ENCODE measurements at regions not wholly inside any gene's neighbourhood (a gene's known extent, or its start where the extent isn't known, plus 50 kb on each side); places are given as distances from the start of the nearest gene placed in this dataset.
"Not testable (repeated sequence)": the region's sequence is repeated elsewhere in the genome, so short reads cannot be mapped to it uniquely, and the experiment has no call there.

DNA sequence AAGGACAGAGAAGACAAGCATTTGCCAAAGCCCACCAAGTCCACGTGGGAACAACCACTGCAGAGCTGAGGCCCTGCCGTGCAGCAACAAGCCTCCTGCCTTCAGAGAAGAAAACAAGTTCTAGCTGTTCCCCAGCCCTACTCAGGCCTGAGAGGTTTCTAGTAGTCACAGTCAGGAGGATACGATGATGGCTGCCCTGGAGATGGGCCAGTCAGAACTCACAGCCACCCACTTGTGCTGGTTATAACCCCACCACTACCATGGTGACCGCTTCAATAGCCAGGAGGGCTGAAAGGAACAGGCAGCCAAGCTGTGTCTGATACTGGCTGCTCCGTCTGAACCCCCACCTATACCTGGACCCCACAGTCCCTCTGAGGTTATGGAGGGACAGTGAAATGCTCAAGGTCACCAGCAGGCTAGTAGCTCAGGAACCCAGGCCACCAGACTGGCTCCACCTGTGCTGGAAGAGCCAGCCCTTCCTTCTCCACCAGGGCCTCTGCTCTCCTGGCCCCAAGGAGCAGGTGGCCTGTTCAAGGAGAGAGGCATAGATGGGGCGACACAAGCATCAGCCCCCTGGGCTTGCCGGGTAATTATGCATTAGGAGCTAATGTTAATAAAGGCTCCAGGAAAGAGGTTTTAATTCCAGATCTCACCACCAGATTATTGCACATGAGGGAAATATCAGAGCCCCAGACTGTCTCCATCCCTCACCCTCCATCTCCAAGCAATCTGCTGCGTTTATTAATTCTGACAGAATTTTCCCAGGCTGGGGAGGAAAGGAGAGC, 125.8 kb upstream of the PCBD1 start:
- TF ChIP-seq EP300 (IDR thresholded peaks at IDR 0.05) = no peak
- no peak for TF ChIP-seq POLR2A (IDR thresholded peaks at IDR 0.05)
- TF ChIP-seq, protein P1, sequence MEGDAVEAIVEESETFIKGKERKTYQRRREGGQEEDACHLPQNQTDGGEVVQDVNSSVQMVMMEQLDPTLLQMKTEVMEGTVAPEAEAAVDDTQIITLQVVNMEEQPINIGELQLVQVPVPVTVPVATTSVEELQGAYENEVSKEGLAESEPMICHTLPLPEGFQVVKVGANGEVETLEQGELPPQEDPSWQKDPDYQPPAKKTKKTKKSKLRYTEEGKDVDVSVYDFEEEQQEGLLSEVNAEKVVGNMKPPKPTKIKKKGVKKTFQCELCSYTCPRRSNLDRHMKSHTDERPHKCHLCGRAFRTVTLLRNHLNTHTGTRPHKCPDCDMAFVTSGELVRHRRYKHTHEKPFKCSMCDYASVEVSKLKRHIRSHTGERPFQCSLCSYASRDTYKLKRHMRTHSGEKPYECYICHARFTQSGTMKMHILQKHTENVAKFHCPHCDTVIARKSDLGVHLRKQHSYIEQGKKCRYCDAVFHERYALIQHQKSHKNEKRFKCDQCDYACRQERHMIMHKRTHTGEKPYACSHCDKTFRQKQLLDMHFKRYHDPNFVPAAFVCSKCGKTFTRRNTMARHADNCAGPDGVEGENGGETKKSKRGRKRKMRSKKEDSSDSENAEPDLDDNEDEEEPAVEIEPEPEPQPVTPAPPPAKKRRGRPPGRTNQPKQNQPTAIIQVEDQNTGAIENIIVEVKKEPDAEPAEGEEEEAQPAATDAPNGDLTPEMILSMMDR (IDR thresholded peaks at IDR 0.05) = no peak
- DNase-seq = no peak
- WGBS, 3 donors = 57 to 61% (median 59%) methylated on average over 8 of the region's 8 CpGs
- H3K27ac ChIP-seq = no peak overlapping the region
- no peaks in the 10 kb centered on the region for H3K36me3 ChIP-seq
- no peak overlapping the region for H3K4me3 ChIP-seq
- H3K27me3 ChIP-seq = no peaks in the 10 kb centered on the region
- intact Hi-C loops (cut with DNase I) = no loop called here
- H3K9me3 ChIP-seq = no peaks in the 10 kb centered on the region
- no peaks in the 10 kb centered on the region for H3K4me1 ChIP-seq (ENCODE audit: insufficient read depth)

DNA sequence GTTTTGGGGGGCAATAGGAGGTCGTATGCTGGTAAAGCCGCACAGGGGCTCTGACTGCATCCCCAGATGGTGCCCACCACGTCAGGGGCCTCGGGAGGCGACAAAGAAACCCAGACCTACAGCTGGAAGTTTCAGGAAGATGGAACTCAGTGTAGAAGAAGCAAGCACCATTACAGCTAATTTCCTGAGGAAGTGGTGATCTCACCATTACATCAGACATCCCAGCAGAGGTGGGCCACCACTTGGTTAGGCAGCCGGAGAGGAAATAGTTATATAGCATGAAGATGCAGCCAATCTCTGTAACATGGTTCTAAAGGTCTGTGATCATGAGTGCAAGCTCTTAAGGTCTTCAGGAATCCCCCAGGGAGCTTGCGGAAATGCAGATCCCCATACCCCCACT, 127.3 kb upstream of the PCBD1 start:
- H3K9me3 ChIP-seq = no peaks in the 10 kb centered on the region
- no peak for DNase-seq
- no peak overlapping the region for H3K4me3 ChIP-seq
- TF ChIP-seq, protein P1 (IDR thresholded peaks at IDR 0.05) = no peak
- TF ChIP-seq EP300 (IDR thresholded peaks at IDR 0.05) (no peak), POLR2A (IDR thresholded peaks at IDR 0.05) (no peak)
- WGBS, 3 donors = 78 to 82% (median 79%) methylated on average over 7 of the region's 7 CpGs
- no peak overlapping the region for H3K27ac ChIP-seq
- H3K36me3 ChIP-seq = no peaks in the 10 kb centered on the region
- H3K4me1 ChIP-seq (ENCODE audit: insufficient read depth) = no peaks in the 10 kb centered on the region
- intact Hi-C loops (cut with DNase I) = no loop called here
- no peaks in the 10 kb centered on the region for H3K27me3 ChIP-seq

DNA sequence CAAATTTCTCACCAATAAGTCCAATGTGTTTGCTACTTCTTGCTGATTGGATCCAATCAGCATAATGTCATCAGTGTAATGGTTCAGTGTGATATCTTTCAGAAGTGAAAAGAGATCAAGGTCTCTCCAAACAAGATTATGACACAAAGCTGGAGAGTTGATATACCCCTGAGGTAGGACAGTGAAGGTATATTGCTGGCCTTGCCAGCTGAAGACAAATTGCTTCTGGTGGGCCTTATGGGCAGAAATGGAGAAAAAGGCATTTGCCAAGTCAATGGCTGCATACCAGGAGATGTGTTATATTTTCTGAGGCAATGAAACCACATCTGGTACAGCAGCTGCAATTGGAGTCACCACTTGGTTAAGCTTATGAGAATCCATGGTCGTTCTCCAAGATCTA, 131.7 kb upstream of the PCBD1 start:
- H3K27ac ChIP-seq; H3K9me3 ChIP-seq; H3K4me3 ChIP-seq; H3K4me1 ChIP-seq (ENCODE audit: insufficient read depth); H3K27me3 ChIP-seq; DNase-seq; intact Hi-C loops (cut with DNase I); H3K36me3 ChIP-seq: not testable (repeated sequence)
- 88 to 94% (median 89%) methylated on average over 1 of the region's 1 CpG for WGBS, 3 donors

DNA sequence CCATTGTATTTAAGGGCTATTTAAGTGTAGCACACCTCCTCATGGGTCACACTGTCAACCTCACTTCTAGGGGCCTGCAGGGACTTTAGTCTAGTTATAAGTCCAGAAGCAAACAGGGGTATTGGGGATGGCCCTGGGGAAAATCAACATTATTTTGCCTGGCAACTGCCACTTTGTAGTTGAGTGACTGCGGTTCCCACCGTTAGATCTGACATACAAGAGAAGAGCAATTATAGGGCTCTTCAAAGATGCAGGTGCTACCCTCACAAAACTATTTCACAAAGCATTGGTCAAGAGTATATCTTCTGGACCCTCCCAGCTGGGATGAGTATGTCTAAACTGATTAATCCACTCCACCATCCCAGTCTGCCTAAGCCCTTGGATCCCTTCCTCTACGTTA, 133.0 kb upstream of the PCBD1 start:
- Histone ChIP-seq H3K27me3 (no peaks in the 10 kb centered on the region), H3K4me1 (ENCODE audit: insufficient read depth) (no peaks in the 10 kb centered on the region), H3K27ac (no peak overlapping the region), H3K9me3 (no peaks in the 10 kb centered on the region), H3K4me3 (no peak overlapping the region), H3K36me3 (no peaks in the 10 kb centered on the region)
- intact Hi-C loops (cut with DNase I) = no loop called here
- WGBS, 3 donors = 90 to 96% (median 93%) methylated on average over 3 of the region's 3 CpGs
- TF ChIP-seq EP300 (IDR thresholded peaks at IDR 0.05) (no peak), POLR2A (IDR thresholded peaks at IDR 0.05) (no peak)
- TF ChIP-seq, protein P1 (IDR thresholded peaks at IDR 0.05) = no peak
- DNase-seq = no peak

DNA sequence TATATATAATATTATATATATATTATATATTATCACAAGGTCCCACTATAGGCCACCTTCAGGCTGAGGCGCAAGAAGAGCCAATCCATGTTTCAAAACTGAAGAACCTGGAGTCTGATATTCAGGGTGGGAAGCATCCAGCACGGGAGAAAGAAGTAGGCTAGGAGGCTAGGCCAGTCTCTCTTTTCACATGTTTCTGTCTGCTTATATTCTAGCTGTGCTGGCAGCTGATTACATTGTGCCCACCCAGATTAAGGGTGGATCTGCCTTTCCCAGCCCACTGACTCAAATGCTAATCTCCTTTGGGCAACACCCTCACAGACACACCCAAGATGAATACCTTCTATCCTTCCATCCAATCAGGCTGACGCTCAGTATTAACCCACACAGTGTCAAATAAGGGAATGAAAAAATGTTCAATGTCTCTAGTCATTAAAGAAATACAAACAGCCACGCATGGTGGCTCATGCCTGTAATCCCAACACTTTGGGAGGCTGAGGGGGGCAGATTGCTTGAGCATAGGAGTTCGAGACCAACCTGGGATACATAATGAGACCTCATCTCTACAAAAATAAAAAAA, 135.4 kb upstream of the PCBD1 start:
- no peaks in the 10 kb centered on the region for H3K9me3 ChIP-seq
- no peak overlapping the region for H3K27ac ChIP-seq
- intact Hi-C loops (cut with DNase I) = no loop called here
- no peaks in the 10 kb centered on the region for H3K36me3 ChIP-seq
- 81 to 87% (median 84%) methylated on average over 5 of the region's 5 CpGs for WGBS, 3 donors
- H3K27me3 ChIP-seq = no peaks in the 10 kb centered on the region
- DNase-seq = no peak
- no peak for TF ChIP-seq EP300 (IDR thresholded peaks at IDR 0.05)
- TF ChIP-seq, protein P1 (IDR thresholded peaks at IDR 0.05) = no peak
- no peak for TF ChIP-seq POLR2A (IDR thresholded peaks at IDR 0.05)
- no peaks in the 10 kb centered on the region for H3K4me1 ChIP-seq (ENCODE audit: insufficient read depth)
- H3K4me3 ChIP-seq = no peak overlapping the region

Data from ovary (tissue), 7 donors.